ENCODE measurements at regions not wholly inside any gene's neighbourhood (a gene's known extent, or its start where the extent isn't known, plus 50 kb on each side); places are given as distances from the start of the nearest gene placed in this dataset.

DNA sequence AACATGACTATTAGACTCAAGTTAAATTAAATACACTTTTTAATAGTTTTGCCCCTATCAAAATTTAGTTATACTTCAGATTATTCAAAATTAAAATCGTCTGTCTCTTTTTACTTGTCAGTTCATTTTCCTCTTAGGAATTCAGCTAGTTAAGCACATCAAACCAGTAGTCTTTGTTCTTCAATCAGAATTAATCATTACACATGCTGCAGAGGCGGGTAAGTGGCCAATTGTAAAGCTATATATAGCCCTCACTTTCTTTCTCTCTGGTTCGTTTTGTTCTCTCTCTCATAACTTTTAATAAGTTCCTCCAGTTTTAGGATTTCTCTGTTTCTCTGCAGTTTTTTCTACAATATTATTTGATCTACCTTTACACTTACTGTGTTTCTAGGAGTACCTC lies 359.1 kb upstream of the PABPC4L start:
- TF ChIP-seq EZH2 (IDR thresholded peaks at IDR 0.05; ENCODE audit: insufficient read depth, poor library complexity, severe bottlenecking) (no peak), EZH2phosphoT487 (IDR thresholded peaks at IDR 0.05; ENCODE audit: insufficient read depth, low read depth) (no peak)

Data from GM23248 (cell line).